Neutrophil (primary cell): ENCODE measurements at regions not wholly inside any gene's neighbourhood (a gene's known extent, or its start where the extent isn't known, plus 50 kb on each side); places are given as distances from the start of the nearest gene placed in this dataset.

ENCODE experiments used
- H3K27ac ChIP-seq: fragments of 200-600 bp; sonication (generic); 2 replicates; pipeline ENCODE4 v1.5.1; 2016; ENCODE audit warnings: mild to moderate bottlenecking, moderate library complexity
- H3K27me3 ChIP-seq: fragments of 200-600 bp; sonication (generic); 2 replicates; pipeline ENCODE4 v1.6.0; 2016; ENCODE audit warnings: mild to moderate bottlenecking
- H3K36me3 ChIP-seq: fragments of 200-600 bp; sonication (generic); 2 replicates; pipeline ENCODE4 v1.5.1; 2017
- H3K4me1 ChIP-seq, 2 experiments: fragments of 200-600 bp in 1 of 2; sonication (generic) in 1 of 2; 1 replicate in 1 of 2; 2 replicates in 1 of 2; pipeline versions ENCODE4 v1.5.1 to v1.6.1; 2013 to 2016; ENCODE audit warnings: low read depth in 1 of 2, low read length in 1 of 2, mild to moderate bottlenecking in 1 of 2, moderate library complexity in 1 of 2; ENCODE audit not compliant: control insufficient read depth in 1 of 2, insufficient read depth in 1 of 2
- H3K4me3 ChIP-seq, 2 experiments: fragments of 200-600 bp in 1 of 2; sonication (generic) in 1 of 2; 1 replicate in 1 of 2; 2 replicates in 1 of 2; pipeline ENCODE4 v1.5.1; 2013 to 2016; ENCODE audit warnings: low read depth in 1 of 2, low read length in 1 of 2, mild to moderate bottlenecking in 1 of 2, moderate library complexity in 1 of 2
- H3K9me3 ChIP-seq: fragments of 200-600 bp; sonication (generic); 2 replicates; pipeline ENCODE4 v1.5.1; 2016
- TF ChIP-seq, protein P1 (sequence below): fragments of 200-600 bp; sonication (generic); IDR thresholded peaks from 2 replicates; pipeline ENCODE4 v1.5.1; 2016; ENCODE audit warnings: antibody characterized with exemption

- H3K27me3 ChIP-seq: no peaks in the 10 kb centered on the region
- H3K4me1 ChIP-seq: no peaks in the 10 kb centered on the region
- TF ChIP-seq, protein P1, sequence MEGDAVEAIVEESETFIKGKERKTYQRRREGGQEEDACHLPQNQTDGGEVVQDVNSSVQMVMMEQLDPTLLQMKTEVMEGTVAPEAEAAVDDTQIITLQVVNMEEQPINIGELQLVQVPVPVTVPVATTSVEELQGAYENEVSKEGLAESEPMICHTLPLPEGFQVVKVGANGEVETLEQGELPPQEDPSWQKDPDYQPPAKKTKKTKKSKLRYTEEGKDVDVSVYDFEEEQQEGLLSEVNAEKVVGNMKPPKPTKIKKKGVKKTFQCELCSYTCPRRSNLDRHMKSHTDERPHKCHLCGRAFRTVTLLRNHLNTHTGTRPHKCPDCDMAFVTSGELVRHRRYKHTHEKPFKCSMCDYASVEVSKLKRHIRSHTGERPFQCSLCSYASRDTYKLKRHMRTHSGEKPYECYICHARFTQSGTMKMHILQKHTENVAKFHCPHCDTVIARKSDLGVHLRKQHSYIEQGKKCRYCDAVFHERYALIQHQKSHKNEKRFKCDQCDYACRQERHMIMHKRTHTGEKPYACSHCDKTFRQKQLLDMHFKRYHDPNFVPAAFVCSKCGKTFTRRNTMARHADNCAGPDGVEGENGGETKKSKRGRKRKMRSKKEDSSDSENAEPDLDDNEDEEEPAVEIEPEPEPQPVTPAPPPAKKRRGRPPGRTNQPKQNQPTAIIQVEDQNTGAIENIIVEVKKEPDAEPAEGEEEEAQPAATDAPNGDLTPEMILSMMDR: no peak
- no peak overlapping the region for H3K27ac ChIP-seq
- no peak overlapping the region for H3K4me3 ChIP-seq
- no peaks in the 10 kb centered on the region for H3K36me3 ChIP-seq
- H3K9me3 ChIP-seq: no peaks in the 10 kb centered on the region
Observed at GRCh38 chr22:47629791-47630655, 867.6 kb downstream of the TBC1D22A start.

DNA sequence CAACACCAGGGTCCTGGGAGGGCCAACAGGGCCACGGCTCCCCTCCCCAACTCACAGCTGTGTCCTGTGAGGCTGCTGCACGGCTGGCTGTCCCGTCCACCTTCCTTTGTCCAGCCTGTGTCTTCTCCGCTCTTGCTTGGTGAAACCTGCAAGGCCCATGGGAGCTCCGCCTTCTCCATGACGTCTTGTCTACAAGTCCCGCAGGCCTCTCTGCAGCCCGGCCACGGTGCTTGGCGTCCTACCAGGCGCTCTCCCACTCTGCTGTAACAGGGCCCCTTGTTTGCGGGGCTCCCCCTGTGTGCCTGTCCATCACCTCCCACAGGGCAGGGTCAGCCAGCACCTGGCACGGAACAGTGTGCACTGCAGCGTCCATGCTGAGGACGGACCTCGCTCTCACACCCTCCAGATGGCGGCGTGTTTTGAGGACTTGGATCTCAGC is 866.8 kb downstream of the TBC1D22A start:
- no peaks in the 10 kb centered on the region for H3K36me3 ChIP-seq
- no peaks in the 10 kb centered on the region for H3K9me3 ChIP-seq
- H3K4me1 ChIP-seq: no peaks in the 10 kb centered on the region
- TF ChIP-seq, protein P1: no peak
- H3K27me3 ChIP-seq: no peaks in the 10 kb centered on the region
- no peak overlapping the region for H3K27ac ChIP-seq
- no peak overlapping the region for H3K4me3 ChIP-seq

GRCh38 chr22:47628477-47629272 is 866.2 kb downstream of the TBC1D22A start:
- Histone ChIP-seq H3K27me3 (no peaks in the 10 kb centered on the region), H3K27ac (no peak overlapping the region), H3K4me3 (no peak overlapping the region), H3K4me1 (no peaks in the 10 kb centered on the region), H3K9me3 (no peaks in the 10 kb centered on the region), H3K36me3 (no peaks in the 10 kb centered on the region)
- TF ChIP-seq, protein P1: no peak

DNA sequence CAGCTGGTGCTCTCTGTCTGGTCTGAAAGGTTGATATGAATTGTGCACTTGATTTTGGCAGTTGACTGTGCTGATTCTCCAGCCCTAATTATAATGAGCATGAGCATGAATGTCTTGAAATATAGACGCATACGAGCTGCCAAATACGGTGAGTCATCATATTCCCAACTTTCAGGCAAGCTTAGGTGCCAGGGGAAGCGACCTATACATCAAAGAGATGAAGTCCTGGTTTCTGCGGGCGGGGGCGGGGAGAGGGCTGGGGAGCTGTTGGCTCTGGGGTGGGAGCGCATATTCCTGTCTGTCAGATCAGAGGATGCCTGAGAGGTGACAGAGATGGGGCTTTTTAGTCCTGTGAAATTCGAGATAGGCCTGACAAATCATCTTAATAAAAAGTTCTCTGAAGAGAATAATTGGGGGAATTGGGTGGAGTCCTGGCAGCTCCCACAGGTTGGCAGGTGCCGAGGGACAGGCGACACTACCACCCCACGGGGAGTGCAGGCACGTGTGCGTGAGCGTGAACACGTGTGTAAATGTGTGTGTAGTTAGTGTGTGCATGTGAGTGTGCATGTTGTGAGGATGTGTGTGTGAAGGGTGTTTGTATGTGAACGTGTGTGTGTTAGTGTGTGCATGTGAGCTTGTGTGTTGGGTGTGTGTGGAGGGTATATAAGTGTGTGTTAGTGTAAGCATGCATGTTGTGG is 865.3 kb downstream of the TBC1D22A start:
- TF ChIP-seq, protein P1: no peak
- H3K27me3 ChIP-seq: no peaks in the 10 kb centered on the region
- no peak overlapping the region for H3K27ac ChIP-seq
- no peaks in the 10 kb centered on the region for H3K36me3 ChIP-seq
- H3K9me3 ChIP-seq: no peaks in the 10 kb centered on the region
- H3K4me3 ChIP-seq: no peak overlapping the region
- no peaks in the 10 kb centered on the region for H3K4me1 ChIP-seq
